Lung (tissue), 11 donors: ENCODE measurements at regions not wholly inside any gene's neighbourhood (a gene's known extent, or its start where the extent isn't known, plus 50 kb on each side); places are given as distances from the start of the nearest gene placed in this dataset.

Experiments
- ATAC-seq: fragments of 200-7000 bp; cut with Tn5 transposase; one replicate; pipeline ENCODE4 v1.9.1; 2020; ENCODE audit warnings: moderate number of reproducible peaks; ENCODE audit not compliant: insufficient read depth, low FRiP score
- DNase-seq, 3 donors: peaks; one replicate each; pipeline ENCODE4 v3.0.0-alpha.2; 2013 to 2017
- H3K27ac ChIP-seq, 2 donors: one replicate each; pipeline ENCODE4 v1.5.1; 2013; ENCODE audit warnings: mild to moderate bottlenecking in 2 of 2, moderate library complexity in 2 of 2, control low read depth in 1 of 2, inconsistent platforms in 1 of 2, low read depth in 1 of 2, low read length in 1 of 2
- H3K27me3 ChIP-seq, 3 donors: one replicate each; pipeline ENCODE4 v1.5.1; 2013; ENCODE audit warnings: low read length in 2 of 3; ENCODE audit not compliant: control insufficient read depth in 3 of 3, insufficient read depth in 3 of 3
- H3K36me3 ChIP-seq, 4 donors: one replicate each; pipeline ENCODE4 v1.5.1; 2013; ENCODE audit warnings: low read length in 4 of 4, mild to moderate bottlenecking in 1 of 4, moderate library complexity in 1 of 4; ENCODE audit not compliant: control insufficient read depth in 4 of 4, insufficient read depth in 4 of 4
- H3K4me1 ChIP-seq, 5 donors: one replicate each; pipeline ENCODE4 v1.5.1; 2013; ENCODE audit warnings: low read length in 5 of 5, mild to moderate bottlenecking in 2 of 5, moderate library complexity in 1 of 5; ENCODE audit not compliant: control insufficient read depth in 5 of 5, insufficient read depth in 5 of 5
- H3K4me3 ChIP-seq: one replicate; pipeline ENCODE4 v1.5.1; 2013; ENCODE audit warnings: mild to moderate bottlenecking, control low read depth, moderate library complexity
- H3K9ac ChIP-seq, 2 donors: one replicate each; pipeline ENCODE4 v1.5.1; 2013; ENCODE audit warnings: low read length in 2 of 2, control low read depth in 1 of 2; ENCODE audit not compliant: insufficient read depth in 1 of 2
- H3K9me3 ChIP-seq, 4 donors: one replicate each; pipeline ENCODE4 v1.5.1; 2013; ENCODE audit warnings: low read length in 3 of 4, mild to moderate bottlenecking in 1 of 4, moderate library complexity in 1 of 4; ENCODE audit not compliant: control insufficient read depth in 4 of 4, insufficient read depth in 3 of 4
- WGBS, 2 donors: extraction: QIAGEN DNeasy Blood & Tissue Kit; methylation state at CpG; one replicate each; pipeline ENCODE4 v1.1.7; 2013; 5-methylcytosine and 5-hydroxymethylcytosine counted together
- TF ChIP-seq, protein P1 (sequence below): IDR thresholded peaks from 2 replicates; pipeline ENCODE4 v1.5.1; 2012; ENCODE audit warnings: mild to moderate bottlenecking; ENCODE audit errors: control extremely low read depth, extremely low read depth
- donor health status: control.
- donor health status: control.
- donor health status: Bipolar disorder and iron deficiency.
- donor health status: healthy.
- donor health status: DM: yes; HTN: yes; CAD: no.

GRCh38 chr3:127443581-127444375 is 146.8 kb downstream of the TPRA1 start:
- no peak overlapping the region for H3K9ac ChIP-seq
- peaks cover 0 to 2% (median 0%) of the 10 kb centered on the region in 3 donors for H3K27me3 ChIP-seq
- H3K36me3 ChIP-seq = no peaks in the 10 kb centered on the region
- H3K9me3 ChIP-seq = no peaks in the 10 kb centered on the region
- H3K27ac ChIP-seq = no peak overlapping the region
- 87 to 89% methylated on average over 15 of the region's 15 CpGs for WGBS, 2 donors
- H3K4me1 ChIP-seq = no peaks in the 10 kb centered on the region
- DNase-seq (no peak), ATAC-seq (no peak)
- no peak overlapping the region for H3K4me3 ChIP-seq
- TF ChIP-seq, protein P1, sequence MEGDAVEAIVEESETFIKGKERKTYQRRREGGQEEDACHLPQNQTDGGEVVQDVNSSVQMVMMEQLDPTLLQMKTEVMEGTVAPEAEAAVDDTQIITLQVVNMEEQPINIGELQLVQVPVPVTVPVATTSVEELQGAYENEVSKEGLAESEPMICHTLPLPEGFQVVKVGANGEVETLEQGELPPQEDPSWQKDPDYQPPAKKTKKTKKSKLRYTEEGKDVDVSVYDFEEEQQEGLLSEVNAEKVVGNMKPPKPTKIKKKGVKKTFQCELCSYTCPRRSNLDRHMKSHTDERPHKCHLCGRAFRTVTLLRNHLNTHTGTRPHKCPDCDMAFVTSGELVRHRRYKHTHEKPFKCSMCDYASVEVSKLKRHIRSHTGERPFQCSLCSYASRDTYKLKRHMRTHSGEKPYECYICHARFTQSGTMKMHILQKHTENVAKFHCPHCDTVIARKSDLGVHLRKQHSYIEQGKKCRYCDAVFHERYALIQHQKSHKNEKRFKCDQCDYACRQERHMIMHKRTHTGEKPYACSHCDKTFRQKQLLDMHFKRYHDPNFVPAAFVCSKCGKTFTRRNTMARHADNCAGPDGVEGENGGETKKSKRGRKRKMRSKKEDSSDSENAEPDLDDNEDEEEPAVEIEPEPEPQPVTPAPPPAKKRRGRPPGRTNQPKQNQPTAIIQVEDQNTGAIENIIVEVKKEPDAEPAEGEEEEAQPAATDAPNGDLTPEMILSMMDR = no peak

- H3K9me3 ChIP-seq = no peaks in the 10 kb centered on the region
- no peaks in the 10 kb centered on the region for H3K27me3 ChIP-seq
- DNase-seq = no peak
- no peak for ATAC-seq
- TF ChIP-seq, protein P1 = no peak
- no peak overlapping the region for H3K27ac ChIP-seq
- no peak overlapping the region for H3K4me3 ChIP-seq
- H3K36me3 ChIP-seq = no peaks in the 10 kb centered on the region
- 80 to 82% methylated on average over 5 of the region's 5 CpGs for WGBS, 2 donors
- no peaks in the 10 kb centered on the region for H3K4me1 ChIP-seq
- no peak overlapping the region for H3K9ac ChIP-seq
Observed at GRCh38 chr3:127442506-127442905, 148.0 kb downstream of the TPRA1 start.

GRCh38 chr3:127441764-127442163 is 148.8 kb downstream of the TPRA1 start:
- no peak overlapping the region for H3K27ac ChIP-seq
- 81 to 86% methylated on average over 9 of the region's 9 CpGs for WGBS, 2 donors
- no peaks in the 10 kb centered on the region for H3K36me3 ChIP-seq
- H3K27me3 ChIP-seq = no peaks in the 10 kb centered on the region
- no peaks in the 10 kb centered on the region for H3K4me1 ChIP-seq
- DNase-seq (no peak), ATAC-seq (no peak)
- H3K9ac ChIP-seq = no peak overlapping the region
- TF ChIP-seq, protein P1 = no peak
- no peak overlapping the region for H3K4me3 ChIP-seq
- H3K9me3 ChIP-seq = no peaks in the 10 kb centered on the region
